ENCODE measurements at regions not wholly inside any gene's neighbourhood (a gene's known extent, or its start where the extent isn't known, plus 50 kb on each side); places are given as distances from the start of the nearest gene placed in this dataset.

DNA sequence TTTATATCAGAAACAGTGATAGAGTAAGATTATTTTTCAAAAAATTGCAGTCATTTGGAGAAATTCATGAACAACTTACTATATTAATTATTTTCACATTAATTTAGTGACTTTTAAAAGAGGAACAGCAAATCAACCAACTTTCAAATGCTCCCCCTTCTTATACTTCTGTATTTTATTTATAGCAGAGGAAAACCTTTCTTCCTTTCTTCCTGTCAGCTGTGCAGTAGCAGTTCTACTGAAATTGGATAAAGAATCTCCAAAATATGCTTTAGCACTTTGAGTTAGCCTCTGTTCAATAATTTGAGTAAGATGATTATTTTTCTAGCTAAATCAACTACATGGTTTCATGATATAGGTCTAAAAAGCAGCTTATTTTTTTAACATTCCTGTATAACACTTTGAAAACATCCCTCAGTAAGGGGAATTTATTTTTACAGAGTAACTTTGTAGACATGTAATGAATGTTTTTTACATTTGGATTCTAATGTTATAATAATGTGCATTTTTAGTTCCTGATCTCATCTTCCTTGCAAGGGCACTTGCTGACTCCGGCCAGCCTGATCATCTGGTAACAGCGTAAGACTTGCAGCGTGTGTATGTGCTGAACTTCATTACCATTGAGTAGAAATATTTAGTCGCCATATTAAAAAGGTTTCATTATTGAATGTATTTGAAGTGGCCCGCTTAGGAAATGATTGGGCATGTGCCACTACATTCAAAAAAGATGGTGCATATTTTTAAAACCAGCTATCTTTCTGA, 158.3 kb upstream of the HDAC9 start:
- TF ChIP-seq CTCF (IDR thresholded peaks at IDR 0.05) (no peak), POLR2A (IDR thresholded peaks at IDR 0.05) (no peak)

Measured in right lobe of liver (tissue), 4 donors.